GM12878 (cell line): ENCODE measurements at regions not wholly inside any gene's neighbourhood (a gene's known extent, or its start where the extent isn't known, plus 50 kb on each side); places are given as distances from the start of the nearest gene placed in this dataset.

ENCODE experiments used
- ATAC-seq: fragments of 200-7000 bp; cut with Tn5 transposase; 3 replicates; pipeline ENCODE4 v1.9.1; 2020; ENCODE audit warnings: mild to moderate bottlenecking, moderate library complexity
- BruUV-seq: library from RNA; stranded (reverse); fragments of 400-500 nt; replicated peaks from 2 replicates; lab custom pipeline; 2021; lab: Mats Ljungman, UMichigan
- CTCF ChIA-PET: fragments of 300-600 bp; sonication (Branson Sonifier 250); formaldehyde crosslinking; extraction: SDS; loops from one replicate; lab custom pipeline; 2021; ENCODE audit warnings: inconsistent platforms; lab: Yijun Ruan, JAX
- POLR2A ChIA-PET: fragments of 350-600 bp; formaldehyde crosslinking; extraction: SDS; loops from one replicate; lab custom pipeline; 2021; ENCODE audit warnings: inconsistent platforms; lab: Charles Lee
- RAD21 ChIA-PET: fragments of 300-600 bp; sonication (Branson Sonifier 250); formaldehyde crosslinking; loops from one replicate; lab custom pipeline; 2023; ENCODE audit warnings: antibody characterized with exemption; ENCODE audit not compliant: unreplicated experiment; lab: Charles Lee
- SMC1A ChIA-PET: fragments of 300-600 bp; sonication (Branson Sonifier 250); formaldehyde crosslinking; loops from one replicate; lab custom pipeline; 2023; ENCODE audit not compliant: unreplicated experiment, uncharacterized antibody; lab: Charles Lee
- DNase-seq: peaks from one replicate; pipeline ENCODE4 v3.0.0-alpha.2; 2011; ENCODE audit warnings: low read depth, low spot score
- FAIRE-seq: peaks from 3 replicates; lab custom pipeline; 2011; peaks lifted over from hg19 to GRCh38; lab: Jason Lieb, UNC
- H2AFZ ChIP-seq: 2 replicates; pipeline ENCODE4 v1.6.0; 2011; ENCODE audit warnings: low read depth, low read length, control low read depth; ENCODE audit not compliant: control insufficient read depth
- H3K27ac ChIP-seq: 2 replicates; pipeline ENCODE4 v1.5.1; 2011; ENCODE audit warnings: control low read depth; ENCODE audit not compliant: control insufficient read depth, insufficient read depth
- H3K27me3 ChIP-seq, 2 experiments: replicated peaks in 1 of 2; 2 replicates each; pipeline versions ENCODE4 v1.6.0 to v1.6.1; 2011; ENCODE audit warnings: low read length in 1 of 2; ENCODE audit not compliant: control insufficient read depth in 2 of 2, insufficient read depth in 2 of 2
- H3K36me3 ChIP-seq, 2 experiments: 2 replicates each; pipeline ENCODE4 v1.5.1; 2011; ENCODE audit warnings: low read length in 1 of 2; ENCODE audit not compliant: control insufficient read depth in 2 of 2, insufficient read depth in 2 of 2
- H3K4me1 ChIP-seq: 2 replicates; pipeline ENCODE4 v1.6.1; 2011; ENCODE audit warnings: mild to moderate bottlenecking, low read length, moderate library complexity, mixed read lengths; ENCODE audit not compliant: control insufficient read depth, insufficient read depth
- H3K4me2 ChIP-seq: 2 replicates; pipeline ENCODE4 v1.6.0; 2011; ENCODE audit warnings: control low read depth; ENCODE audit not compliant: control insufficient read depth, insufficient read depth
- H3K4me3 ChIP-seq: fragments of 200-600 bp; sonication (generic); 2 replicates; pipeline ENCODE4 v1.5.1; 2016
- H3K79me2 ChIP-seq: 2 replicates; pipeline ENCODE4 v1.6.0; 2011; ENCODE audit warnings: low read length; ENCODE audit not compliant: control insufficient read depth, insufficient read depth
- H3K9ac ChIP-seq: 2 replicates; pipeline ENCODE4 v1.8.0; 2011; ENCODE audit warnings: low read length, control low read depth, mixed read lengths; ENCODE audit not compliant: control insufficient read depth, insufficient read depth
- H3K9me3 ChIP-seq: replicated peaks from 3 replicates; pipeline ENCODE4 v1.5.1; 2011; ENCODE audit warnings: mild to moderate bottlenecking, low read length; ENCODE audit not compliant: control insufficient read depth, insufficient read depth
- H4K20me1 ChIP-seq: 2 replicates; pipeline ENCODE4 v1.6.0; 2011; ENCODE audit not compliant: control insufficient read depth, insufficient read depth
- BRCA1 ChIP-seq: IDR thresholded peaks from 2 replicates; pipeline ENCODE4 v1.6.1; 2011; ENCODE audit warnings: low read depth, low read length, improper control_type of control experiment
- EGR1 ChIP-seq, 2 experiments: IDR thresholded peaks; 1 replicate in 1 of 2; 2 replicates in 1 of 2; pipeline ENCODE4 v1.6.1; 2011 to 2012; ENCODE audit warnings: low read depth in 2 of 2, low read length in 2 of 2, borderline replicate concordance in 1 of 2, mild to moderate bottlenecking in 1 of 2, moderate library complexity in 1 of 2
- ELK1 ChIP-seq: IDR thresholded peaks from 2 replicates; pipeline ENCODE4 v1.6.1; 2012; ENCODE audit warnings: low read depth, low read length, improper control_type of control experiment
- EP300 ChIP-seq, 2 experiments: fragments of 150-350 bp in 1 of 2; IDR thresholded peaks; 2 replicates each; pipeline ENCODE4 v1.6.1; 2011 to 2012; ENCODE audit warnings: low read depth in 2 of 2, low read length in 2 of 2, borderline replicate concordance in 1 of 2, improper control_type of control experiment in 1 of 2, inconsistent platforms in 1 of 2; ENCODE audit not compliant: control insufficient read depth in 1 of 2
- HDAC2 ChIP-seq: fragments of 200-600 bp; sonication (generic); IDR thresholded peaks from 2 replicates; pipeline ENCODE4 v1.6.1; 2017
- HSF1 ChIP-seq: fragments of 150-350 bp; IDR thresholded peaks from 2 replicates; pipeline ENCODE4 v1.6.1; 2014; ENCODE audit warnings: mild to moderate bottlenecking, low read depth, low read length
- KDM1A ChIP-seq: fragments of 200-600 bp; sonication (generic); IDR thresholded peaks from 2 replicates; pipeline ENCODE4 v1.6.1; 2016; ENCODE audit warnings: borderline replicate concordance
- MEF2A ChIP-seq: IDR thresholded peaks from 2 replicates; pipeline ENCODE4 v1.6.1; 2011; ENCODE audit warnings: low read depth, mild to moderate bottlenecking, low read length, moderate library complexity; ENCODE audit not compliant: insufficient read depth
- NFYA ChIP-seq: IDR thresholded peaks from 2 replicates; pipeline ENCODE4 v1.6.1; 2011; ENCODE audit warnings: low read depth, mild to moderate bottlenecking, low read length, improper control_type of control experiment, borderline replicate concordance
- NR2C1 ChIP-seq: fragments of 450-650 bp; IDR thresholded peaks from 2 replicates; pipeline ENCODE4 v1.6.1; 2017; ENCODE audit warnings: antibody characterized with exemption, mild to moderate bottlenecking, moderate library complexity
- SIN3A ChIP-seq: IDR thresholded peaks from 2 replicates; pipeline ENCODE4 v1.6.1; 2012; ENCODE audit warnings: low read depth, low read length, improper control_type of control experiment
- SRF ChIP-seq, 2 experiments: IDR thresholded peaks; 2 replicates each; pipeline ENCODE4 v1.6.1; 2011; ENCODE audit warnings: low read depth in 2 of 2, low read length in 2 of 2, mild to moderate bottlenecking in 1 of 2, moderate library complexity in 1 of 2
- USF1 ChIP-seq: IDR thresholded peaks from 2 replicates; pipeline ENCODE4 v1.6.1; 2011; ENCODE audit warnings: borderline replicate concordance, low read depth, mild to moderate bottlenecking, moderate library complexity, mixed read lengths, low read length; ENCODE audit not compliant: insufficient read depth; ENCODE audit errors: extremely low read length
- ZBED1 ChIP-seq: IDR thresholded peaks from 2 replicates; pipeline ENCODE4 v1.6.1; 2016; ENCODE audit warnings: borderline replicate concordance
- ZNF207 ChIP-seq: fragments of 450-650 bp; IDR thresholded peaks from 2 replicates; pipeline ENCODE4 v1.6.1; 2014; ENCODE audit warnings: antibody characterized with exemption, mild to moderate bottlenecking, borderline replicate concordance
- ZNF687 ChIP-seq: fragments of 450-650 bp; IDR thresholded peaks from 2 replicates; pipeline ENCODE4 v1.6.1; 2017; ENCODE audit warnings: mild to moderate bottlenecking, moderate library complexity
- ZSCAN29 ChIP-seq: fragments of 450-650 bp; IDR thresholded peaks from 2 replicates; pipeline ENCODE4 v1.6.1; 2017; ENCODE audit warnings: mild to moderate bottlenecking, moderate library complexity
- WGBS: methylation state at CpG from one replicate; pipeline ENCODE4 v1.1.6; 2016; ENCODE audit warnings: low lambda C conversion rate; ENCODE audit not compliant: insufficient replicate concordance, insufficient coverage; ENCODE audit errors: missing lambda C conversion rate; 5-methylcytosine and 5-hydroxymethylcytosine counted together
- in situ Hi-C: fragments of 300-500 bp; cut with MboI; formaldehyde crosslinking; loops from 9 replicates; pipeline ENCODE4 v1.14.3; 2018; ENCODE audit warnings: mixed read lengths
- intact Hi-C: fragments of 100-400 bp; cut with micrococcal nuclease; formaldehyde crosslinking; loops from one replicate; pipeline ENCODE4 v1.14.2; 2022; ENCODE audit not compliant: unreplicated experiment

- H3K4me3 ChIP-seq = no peak overlapping the region
- 18% methylated on average over 5 of the region's 5 CpGs for WGBS
- in situ Hi-C loops = no loop called here
- SMC1A ChIA-PET = no interaction called here
- H3K9ac ChIP-seq = no peak overlapping the region
- H2AFZ ChIP-seq = no peak overlapping the region
- H4K20me1 ChIP-seq = no peaks in the 10 kb centered on the region
- no peaks in the 10 kb centered on the region for H3K79me2 ChIP-seq
- intact Hi-C loops = no loop called here
- BruUV-seq = no TSS peak
- no peaks in the 10 kb centered on the region for H3K9me3 ChIP-seq
- ATAC-seq = no peak
- no peak for FAIRE-seq
- POLR2A ChIA-PET = no interaction called here
- H3K4me1 ChIP-seq = no peaks in the 10 kb centered on the region
- H3K27me3 ChIP-seq = peaks cover 0 to 5% of the 10 kb centered on the region in 2 experiments; a peak in 3 of 4 replicates
- CTCF ChIA-PET = no interaction called here
- DNase-seq = no peak
- RAD21 ChIA-PET = no interaction called here
- H3K27ac ChIP-seq = no peak overlapping the region
- H3K36me3 ChIP-seq = no peaks in the 10 kb centered on the region
- H3K4me2 ChIP-seq = no peak overlapping the region
- no peak for TF ChIP-seq ZNF687
- TF ChIP-seq ZBED1 = no peak
- no peak for TF ChIP-seq NR2C1
- no peak for TF ChIP-seq KDM1A
- no peak for TF ChIP-seq BRCA1
- TF ChIP-seq ZSCAN29 = no peak
- TF ChIP-seq EGR1 (IDR thresholded peaks at IDR 0.05; ENCODE audit: borderline replicate concordance in 1 of 2, low read depth in 2 of 2, low read length in 2 of 2) = no peak
- no peak for TF ChIP-seq SIN3A
- no peak for TF ChIP-seq EP300 (IDR thresholded peaks at IDR 0.05; ENCODE audit: borderline replicate concordance in 1 of 2, control insufficient read depth in 1 of 2, low read depth in 2 of 2, low read length in 2 of 2)
- TF ChIP-seq MEF2A = no peak
- no peak for TF ChIP-seq NFYA
- TF ChIP-seq USF1 = no peak
- TF ChIP-seq HSF1 = no peak
- TF ChIP-seq SRF (IDR thresholded peaks at IDR 0.05; ENCODE audit: low read depth in 2 of 2, low read length in 2 of 2) = no peak
- TF ChIP-seq HDAC2 = no peak
- TF ChIP-seq ELK1 = no peak
- no peak for TF ChIP-seq ZNF207
Measured at GRCh38 chr10:100618632-100619255, 83.0 kb downstream of the HIF1AN start.
